Posterior cingulate gyrus (tissue), 11 donors: ENCODE measurements at regions not wholly inside any gene's neighbourhood (a gene's known extent, or its start where the extent isn't known, plus 50 kb on each side); places are given as distances from the start of the nearest gene placed in this dataset.

Experiments used
- DNase-seq, 10 donors: peaks; one replicate each; pipeline versions ENCODE4 v3.0.0 to v3.0.0-alpha.2; 2020 to 2021; ENCODE audit warnings: mixed read lengths in 3 of 10
- intact Hi-C: fragments of 100-400 bp; cut with DNase I; formaldehyde crosslinking; loops from one replicate; pipeline ENCODE4 v1.15.1; 2023

- intact Hi-C loops: no loop called here
- DNase-seq: no peak
These were observed 79.3 kb upstream of the RORA start for GRCh38 chr15:61308437-61308836.

GRCh38 chr15:61307474-61307873 lies 78.4 kb upstream of the RORA start:
- intact Hi-C loops: no loop called here
- DNase-seq: no peak

GRCh38 chr15:61301701-61302100 lies 72.6 kb upstream of the RORA start:
- no peak for DNase-seq
- intact Hi-C loops: no loop called here

- no peak for DNase-seq
- intact Hi-C loops: no loop called here
These were observed 70.1 kb upstream of the RORA start for GRCh38 chr15:61299075-61299763.

GRCh38 chr15:61295239-61295638 lies 66.1 kb upstream of the RORA start:
- no peak for DNase-seq
- intact Hi-C loops: no loop called here

GRCh38 chr15:61282661-61283060 lies 53.6 kb upstream of the RORA start:
- DNase-seq: no peak
- intact Hi-C loops: no loop called here

- no peak for DNase-seq
- intact Hi-C loops: no loop called here
These were observed 52.2 kb upstream of the RORA start for GRCh38 chr15:61281328-61281727.
